Fibroblast of the aortic adventitia (primary cell): ENCODE measurements at regions not wholly inside any gene's neighbourhood (a gene's known extent, or its start where the extent isn't known, plus 50 kb on each side); places are given as distances from the start of the nearest gene placed in this dataset.

Source experiments
- DNase-seq: peaks from one replicate; pipeline ENCODE4 v3.0.0-alpha.2; 2010; ENCODE audit warnings: low read depth
- H3K4me3 ChIP-seq: 2 replicates; pipeline ENCODE4 v1.5.1; 2011; ENCODE audit warnings: low read depth, mild to moderate bottlenecking, control low read depth, low read length, moderate library complexity
- CTCF ChIP-seq: IDR thresholded peaks from 2 replicates; pipeline ENCODE4 v1.5.1; 2011; ENCODE audit warnings: mild to moderate bottlenecking, low read length, control low read depth, inconsistent platforms; ENCODE audit not compliant: insufficient read depth

GRCh38 chr16:87163637-87164036, 153.6 kb downstream of the C16orf95 start:
- H3K4me3 ChIP-seq: no peak overlapping the region
- TF ChIP-seq CTCF: no peak
- no peak for DNase-seq

GRCh38 chr16:87165151-87165550, 152.0 kb downstream of the C16orf95 start:
- DNase-seq: no peak
- no peak for TF ChIP-seq CTCF
- H3K4me3 ChIP-seq: no peak overlapping the region

GRCh38 chr16:87165885-87166284, 151.3 kb downstream of the C16orf95 start:
- H3K4me3 ChIP-seq: no peak overlapping the region
- no peak for TF ChIP-seq CTCF
- DNase-seq: no peak

GRCh38 chr16:87166321-87166720, 150.9 kb downstream of the C16orf95 start:
- DNase-seq: no peak

GRCh38 chr16:87166934-87167333, 150.3 kb downstream of the C16orf95 start:
- H3K4me3 ChIP-seq: no peak overlapping the region
- DNase-seq: no peak
- TF ChIP-seq CTCF: no peak

More at GRCh38 chr16:87166321-87166720, 150.9 kb downstream of the C16orf95 start:
- no peak for TF ChIP-seq CTCF
- no peak overlapping the region for H3K4me3 ChIP-seq

- no peak for DNase-seq
- no peak for TF ChIP-seq CTCF
- H3K4me3 ChIP-seq: no peak overlapping the region
Observed at GRCh38 chr16:87169509-87169995, 147.6 kb downstream of the C16orf95 start.

GRCh38 chr16:87170310-87170709, 146.9 kb downstream of the C16orf95 start:
- TF ChIP-seq CTCF: no peak
- DNase-seq: no peak
- H3K4me3 ChIP-seq: no peak overlapping the region
